ENCODE measurements at regions not wholly inside any gene's neighbourhood (a gene's known extent, or its start where the extent isn't known, plus 50 kb on each side); places are given as distances from the start of the nearest gene placed in this dataset.

DNA sequence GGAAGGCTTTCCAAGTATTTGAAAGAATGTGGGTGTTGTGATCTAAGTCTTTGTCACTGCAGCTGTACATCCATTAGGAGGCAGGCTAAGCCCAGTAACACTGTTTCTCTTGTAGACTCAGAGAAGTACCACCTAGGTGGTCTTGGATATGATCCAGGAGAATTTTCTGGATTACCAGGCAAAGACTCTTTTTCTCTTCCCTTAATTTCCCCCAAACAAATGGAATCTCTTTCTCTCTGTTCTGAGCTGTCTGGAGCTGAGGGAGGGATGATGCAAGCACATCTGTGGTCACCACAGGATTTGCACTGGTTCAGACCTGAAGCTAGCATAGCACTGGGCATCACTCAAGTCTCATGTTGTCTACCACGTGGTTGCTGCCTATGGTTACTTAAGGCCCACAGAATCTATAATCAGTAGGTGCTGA lies 227.6 kb downstream of the NECTIN3 start:
- H3K36me3 Mint-ChIP-seq, result no peaks in the 10 kb centered on the region
- no peak overlapping the region for H3K27ac Mint-ChIP-seq
- H3K27me3 Mint-ChIP-seq, result no peaks in the 10 kb centered on the region
- no peak for DNase-seq (ENCODE audit: extremely low spot score, unreplicated experiment)
- no peaks in the 10 kb centered on the region for H3K4me1 Mint-ChIP-seq (ENCODE audit: unreplicated experiment)
- H3K4me3 Mint-ChIP-seq, result no peak overlapping the region
- TF ChIP-seq, protein P1, sequence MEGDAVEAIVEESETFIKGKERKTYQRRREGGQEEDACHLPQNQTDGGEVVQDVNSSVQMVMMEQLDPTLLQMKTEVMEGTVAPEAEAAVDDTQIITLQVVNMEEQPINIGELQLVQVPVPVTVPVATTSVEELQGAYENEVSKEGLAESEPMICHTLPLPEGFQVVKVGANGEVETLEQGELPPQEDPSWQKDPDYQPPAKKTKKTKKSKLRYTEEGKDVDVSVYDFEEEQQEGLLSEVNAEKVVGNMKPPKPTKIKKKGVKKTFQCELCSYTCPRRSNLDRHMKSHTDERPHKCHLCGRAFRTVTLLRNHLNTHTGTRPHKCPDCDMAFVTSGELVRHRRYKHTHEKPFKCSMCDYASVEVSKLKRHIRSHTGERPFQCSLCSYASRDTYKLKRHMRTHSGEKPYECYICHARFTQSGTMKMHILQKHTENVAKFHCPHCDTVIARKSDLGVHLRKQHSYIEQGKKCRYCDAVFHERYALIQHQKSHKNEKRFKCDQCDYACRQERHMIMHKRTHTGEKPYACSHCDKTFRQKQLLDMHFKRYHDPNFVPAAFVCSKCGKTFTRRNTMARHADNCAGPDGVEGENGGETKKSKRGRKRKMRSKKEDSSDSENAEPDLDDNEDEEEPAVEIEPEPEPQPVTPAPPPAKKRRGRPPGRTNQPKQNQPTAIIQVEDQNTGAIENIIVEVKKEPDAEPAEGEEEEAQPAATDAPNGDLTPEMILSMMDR (conservative IDR thresholded peaks at IDR 0.05), result no peak
- H3K9me3 Mint-ChIP-seq, result peaks cover 4% of the 10 kb centered on the region

GRCh38 chr3:111301238-111301798 lies 229.7 kb downstream of the NECTIN3 start:
- Mint-ChIP-seq H3K36me3 (no peaks in the 10 kb centered on the region), H3K27ac (no peak overlapping the region), H3K4me3 (no peak overlapping the region), H3K27me3 (no peaks in the 10 kb centered on the region), H3K9me3 (no peaks in the 10 kb centered on the region), H3K4me1 (ENCODE audit: unreplicated experiment) (no peaks in the 10 kb centered on the region)
- DNase-seq (ENCODE audit: extremely low spot score, unreplicated experiment), result no peak
- TF ChIP-seq, protein P1 (conservative IDR thresholded peaks at IDR 0.05), result no peak

GRCh38 chr3:111302063-111302462 lies 230.4 kb downstream of the NECTIN3 start:
- Mint-ChIP-seq H3K27me3 (no peaks in the 10 kb centered on the region), H3K36me3 (no peaks in the 10 kb centered on the region), H3K4me1 (ENCODE audit: unreplicated experiment) (no peaks in the 10 kb centered on the region), H3K4me3 (no peak overlapping the region), H3K27ac (no peak overlapping the region), H3K9me3 (no peaks in the 10 kb centered on the region)
- no peak for DNase-seq (ENCODE audit: extremely low spot score, unreplicated experiment)
- TF ChIP-seq, protein P1 (conservative IDR thresholded peaks at IDR 0.05), result no peak

DNA sequence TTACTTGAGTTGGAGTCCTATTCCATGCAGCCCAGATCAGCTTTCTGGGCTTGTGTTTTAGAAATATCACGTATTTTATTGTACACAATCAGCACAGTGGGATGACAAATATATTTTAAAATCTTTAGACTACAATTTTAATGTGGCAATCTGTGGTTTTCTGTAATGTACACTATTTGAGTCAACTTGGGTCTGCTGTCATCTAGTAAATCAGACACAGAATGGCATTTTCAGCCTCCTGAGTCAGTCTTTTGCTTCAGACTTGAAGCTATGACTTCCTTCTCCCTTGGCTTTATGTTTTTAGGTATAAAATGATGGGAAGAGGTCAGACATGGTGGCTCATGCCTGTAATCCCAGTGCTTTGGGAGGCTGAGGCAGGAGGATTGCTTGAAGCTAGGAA lies 232.1 kb downstream of the NECTIN3 start:
- TF ChIP-seq, protein P1 (conservative IDR thresholded peaks at IDR 0.05), result no peak
- H3K27ac Mint-ChIP-seq, result no peak overlapping the region
- no peak overlapping the region for H3K4me3 Mint-ChIP-seq
- no peak for DNase-seq (ENCODE audit: extremely low spot score, unreplicated experiment)
- no peaks in the 10 kb centered on the region for H3K9me3 Mint-ChIP-seq
- no peaks in the 10 kb centered on the region for H3K36me3 Mint-ChIP-seq
- no peaks in the 10 kb centered on the region for H3K27me3 Mint-ChIP-seq
- no peaks in the 10 kb centered on the region for H3K4me1 Mint-ChIP-seq (ENCODE audit: unreplicated experiment)

DNA sequence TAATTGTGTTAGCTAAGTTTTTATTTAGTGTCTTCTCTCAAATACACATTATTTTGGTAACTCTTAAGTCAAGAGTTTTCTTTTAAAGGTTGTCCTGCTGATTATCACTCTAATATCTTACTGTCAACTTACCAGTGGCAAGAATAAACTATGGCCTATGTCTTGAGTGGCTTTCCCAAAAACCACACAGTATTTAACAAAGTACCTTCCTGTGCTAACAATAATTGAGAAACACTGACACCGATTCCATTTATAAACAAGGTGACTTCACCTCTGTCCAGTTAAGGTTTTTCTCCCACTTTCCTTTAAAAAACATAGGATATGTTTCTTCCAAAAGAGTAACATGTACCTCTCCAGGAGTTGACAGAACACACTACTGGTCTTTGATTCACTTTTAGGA lies 234.3 kb upstream of the CD96 start:
- Mint-ChIP-seq H3K4me3 (no peak overlapping the region), H3K27ac (no peak overlapping the region), H3K27me3 (no peaks in the 10 kb centered on the region), H3K4me1 (ENCODE audit: unreplicated experiment) (no peaks in the 10 kb centered on the region), H3K36me3 (no peaks in the 10 kb centered on the region), H3K9me3 (no peaks in the 10 kb centered on the region)
- DNase-seq (ENCODE audit: extremely low spot score, unreplicated experiment), result no peak
- TF ChIP-seq, protein P1 (conservative IDR thresholded peaks at IDR 0.05), result no peak

DNA sequence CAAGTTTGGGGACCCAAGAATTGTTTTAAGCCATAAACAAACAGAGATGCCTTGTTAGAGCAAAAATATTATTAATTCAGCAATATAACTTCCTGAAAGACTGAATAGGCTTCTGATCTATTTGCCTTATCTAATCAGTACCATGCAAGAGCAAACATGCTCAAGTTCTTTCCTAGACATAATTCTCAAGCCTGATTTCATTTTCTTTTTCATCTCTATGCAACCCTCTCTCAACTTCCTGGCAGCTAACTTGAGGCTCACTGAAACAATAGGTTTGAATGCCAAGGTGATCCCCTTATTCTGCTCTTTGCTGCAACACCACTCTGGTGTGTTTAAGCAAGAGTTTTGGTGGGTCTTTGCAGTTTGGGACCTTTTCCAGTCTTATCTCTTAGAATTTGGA lies 230.9 kb upstream of the CD96 start:
- DNase-seq (ENCODE audit: extremely low spot score, unreplicated experiment), result no peak
- H3K4me3 Mint-ChIP-seq, result no peak overlapping the region
- TF ChIP-seq, protein P1 (conservative IDR thresholded peaks at IDR 0.05), result no peak
- no peaks in the 10 kb centered on the region for H3K9me3 Mint-ChIP-seq
- H3K4me1 Mint-ChIP-seq (ENCODE audit: unreplicated experiment), result peaks cover 5% of the 10 kb centered on the region
- no peaks in the 10 kb centered on the region for H3K27me3 Mint-ChIP-seq
- no peak overlapping the region for H3K27ac Mint-ChIP-seq
- no peaks in the 10 kb centered on the region for H3K36me3 Mint-ChIP-seq

Measured in type B pancreatic cell (in vitro differentiated cells).